GM12864 (cell line): ENCODE measurements at regions not wholly inside any gene's neighbourhood (a gene's known extent, or its start where the extent isn't known, plus 50 kb on each side); places are given as distances from the start of the nearest gene placed in this dataset.

Experiments
- DNase-seq: peaks from one replicate; pipeline ENCODE4 v3.0.0-alpha.2; 2011; ENCODE audit warnings: low read depth
- H3K4me3 ChIP-seq: 2 replicates; pipeline ENCODE4 v1.5.1; 2011; ENCODE audit warnings: mild to moderate bottlenecking, low read depth, low read length, control low read depth
- TF ChIP-seq, protein P1 (sequence below): IDR thresholded peaks from 2 replicates; pipeline ENCODE4 v1.5.1; 2011; ENCODE audit warnings: low read depth, mild to moderate bottlenecking, moderate library complexity, low read length, control low read depth, inconsistent platforms; ENCODE audit errors: missing control alignments

DNA sequence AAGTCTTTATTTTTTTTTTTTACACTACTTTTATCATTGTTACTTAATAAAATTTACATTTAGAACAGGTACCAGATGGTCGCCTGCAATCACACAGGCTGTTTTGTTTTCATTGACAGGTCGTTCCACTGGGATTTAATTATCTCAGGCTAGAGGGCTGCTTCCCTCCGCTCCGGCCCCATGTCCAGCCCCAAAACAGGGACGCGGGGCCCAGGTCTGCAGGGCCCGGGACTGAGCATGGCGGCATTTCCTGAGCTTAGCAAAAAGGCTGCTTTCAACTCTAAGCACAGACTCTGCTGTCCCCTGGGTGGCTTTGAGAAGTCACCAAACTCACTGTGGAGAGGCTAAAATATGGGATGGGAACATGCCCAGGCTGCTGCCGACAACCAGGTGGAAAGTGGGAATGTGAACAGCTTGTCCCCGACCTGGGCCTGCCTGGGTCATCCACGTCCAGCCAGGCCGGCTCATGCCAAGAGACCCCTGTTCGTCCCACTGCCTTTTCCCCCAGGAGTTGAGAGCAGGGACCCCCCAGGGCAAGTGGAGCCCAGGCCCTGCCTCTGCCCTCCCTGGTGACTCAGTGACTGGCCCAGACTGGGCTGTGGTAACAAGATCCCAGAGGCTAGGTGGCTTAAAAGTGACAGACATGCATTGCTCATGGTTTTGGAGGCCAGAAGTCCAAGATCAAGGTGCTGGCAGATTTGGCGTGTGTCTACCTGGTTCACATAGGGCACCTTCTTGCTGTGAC lies 150.0 kb downstream of the SHANK2 start:
- TF ChIP-seq, protein P1, sequence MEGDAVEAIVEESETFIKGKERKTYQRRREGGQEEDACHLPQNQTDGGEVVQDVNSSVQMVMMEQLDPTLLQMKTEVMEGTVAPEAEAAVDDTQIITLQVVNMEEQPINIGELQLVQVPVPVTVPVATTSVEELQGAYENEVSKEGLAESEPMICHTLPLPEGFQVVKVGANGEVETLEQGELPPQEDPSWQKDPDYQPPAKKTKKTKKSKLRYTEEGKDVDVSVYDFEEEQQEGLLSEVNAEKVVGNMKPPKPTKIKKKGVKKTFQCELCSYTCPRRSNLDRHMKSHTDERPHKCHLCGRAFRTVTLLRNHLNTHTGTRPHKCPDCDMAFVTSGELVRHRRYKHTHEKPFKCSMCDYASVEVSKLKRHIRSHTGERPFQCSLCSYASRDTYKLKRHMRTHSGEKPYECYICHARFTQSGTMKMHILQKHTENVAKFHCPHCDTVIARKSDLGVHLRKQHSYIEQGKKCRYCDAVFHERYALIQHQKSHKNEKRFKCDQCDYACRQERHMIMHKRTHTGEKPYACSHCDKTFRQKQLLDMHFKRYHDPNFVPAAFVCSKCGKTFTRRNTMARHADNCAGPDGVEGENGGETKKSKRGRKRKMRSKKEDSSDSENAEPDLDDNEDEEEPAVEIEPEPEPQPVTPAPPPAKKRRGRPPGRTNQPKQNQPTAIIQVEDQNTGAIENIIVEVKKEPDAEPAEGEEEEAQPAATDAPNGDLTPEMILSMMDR = no peak
- DNase-seq = no peak

GRCh38 chr11:71101606-71102005 lies 150.8 kb downstream of the SHANK2 start:
- TF ChIP-seq, protein P1 = no peak
- H3K4me3 ChIP-seq = no peak overlapping the region
- DNase-seq = no peak

More for the DNA sequence above, 150.0 kb downstream of the SHANK2 start:
- no peak overlapping the region for H3K4me3 ChIP-seq

DNA sequence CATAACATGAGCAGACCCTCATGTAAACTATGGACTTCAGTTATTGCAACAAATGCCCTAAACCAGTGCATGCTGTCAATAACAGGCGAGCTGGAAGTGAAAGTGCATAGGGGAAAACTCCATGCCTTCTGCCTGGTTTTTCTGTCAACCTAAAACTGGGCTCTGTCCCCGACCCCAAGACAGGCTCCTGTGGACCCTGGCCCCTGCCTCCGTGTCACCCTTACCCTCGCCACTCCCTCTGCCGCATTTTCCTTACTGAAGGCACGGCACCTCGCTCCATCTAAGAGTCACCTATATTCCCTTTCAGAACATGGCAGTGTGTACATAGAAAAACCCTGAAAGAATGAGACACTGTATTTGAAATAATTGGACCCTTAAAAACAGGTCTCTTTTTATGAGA lies 151.3 kb downstream of the SHANK2 start:
- no peak overlapping the region for H3K4me3 ChIP-seq
- TF ChIP-seq, protein P1 = no peak
- no peak for DNase-seq

- H3K4me3 ChIP-seq = no peak overlapping the region
- TF ChIP-seq, protein P1 = no peak
- no peak for DNase-seq
Measured at GRCh38 chr11:71098776-71099175, 153.6 kb downstream of the SHANK2 start.

DNA sequence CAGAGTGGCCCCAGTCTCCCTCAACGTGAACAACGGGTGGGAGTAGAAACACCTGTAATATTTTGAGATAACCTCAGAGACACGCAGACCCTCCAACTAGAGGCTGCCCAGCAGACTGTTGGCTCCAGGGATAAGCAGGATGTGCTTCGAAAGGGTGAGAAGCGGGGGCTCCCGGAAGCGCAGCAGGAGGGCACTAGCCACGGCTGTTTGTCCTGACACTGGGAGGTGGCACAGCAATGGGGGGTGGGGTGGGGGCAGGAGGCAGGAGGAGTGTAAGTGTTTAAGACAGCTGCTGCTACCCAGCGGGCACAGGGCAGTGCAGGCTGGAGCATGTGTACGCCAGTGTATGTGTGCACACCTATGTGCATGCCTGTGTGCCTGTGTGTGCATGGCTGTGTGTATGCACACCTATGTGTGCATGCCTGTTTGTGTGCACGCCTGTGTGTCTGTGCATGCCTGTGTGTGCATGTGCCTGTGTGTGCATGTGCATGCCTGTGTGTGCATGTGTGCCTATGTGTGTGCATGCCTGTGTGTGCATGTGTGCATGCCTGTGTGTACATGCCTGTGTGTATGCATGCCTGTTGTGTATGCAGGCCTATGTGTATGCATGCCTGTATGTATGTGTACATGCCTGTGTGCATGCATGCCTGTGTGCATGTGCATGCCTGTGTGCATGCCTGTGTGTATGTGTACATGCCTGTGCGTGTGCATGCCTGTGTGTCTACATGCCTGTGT lies 154.7 kb downstream of the SHANK2 start:
- TF ChIP-seq, protein P1 = no peak
- no peak overlapping the region for H3K4me3 ChIP-seq
- no peak for DNase-seq

- TF ChIP-seq, protein P1 = no peak
- no peak for DNase-seq
- H3K4me3 ChIP-seq = no peak overlapping the region
Measured at GRCh38 chr11:71096751-71097388, 155.5 kb downstream of the SHANK2 start.
